NCI-H2081 (cell line): ENCODE measurements at regions not wholly inside any gene's neighbourhood (a gene's known extent, or its start where the extent isn't known, plus 50 kb on each side); places are given as distances from the start of the nearest gene placed in this dataset.

ENCODE experiments used
- DNase-seq, 2 experiments: peaks; one replicate each; lab custom pipeline; 2025; lab: John Stamatoyannopoulos, UW

- no peak for DNase-seq
These were observed 195.3 kb upstream of the PDE5A start for GRCh38 chr4:119823891-119824290.

GRCh38 chr4:119823045-119823444, 194.4 kb upstream of the PDE5A start:
- no peak for DNase-seq

GRCh38 chr4:119816473-119816872, 187.9 kb upstream of the PDE5A start:
- DNase-seq: no peak

GRCh38 chr4:119810001-119810400, 181.4 kb upstream of the PDE5A start:
- no peak for DNase-seq

- no peak for DNase-seq
These were observed 175.8 kb upstream of the PDE5A start for GRCh38 chr4:119804404-119804803.

- no peak for DNase-seq
These were observed 168.8 kb upstream of the PDE5A start for GRCh38 chr4:119797238-119797894.

- DNase-seq: no peak
These were observed 167.5 kb upstream of the PDE5A start for GRCh38 chr4:119795986-119796578.

- DNase-seq: no peak
These were observed 166.1 kb upstream of the PDE5A start for GRCh38 chr4:119794681-119795080.

- DNase-seq: no peak
These were observed 165.5 kb upstream of the PDE5A start for GRCh38 chr4:119794113-119794512.

GRCh38 chr4:119788349-119789266, 160.0 kb upstream of the PDE5A start:
- no peak for DNase-seq

GRCh38 chr4:119785963-119786362, 157.4 kb upstream of the PDE5A start:
- DNase-seq: no peak

- DNase-seq: no peak
These were observed 154.8 kb upstream of the PDE5A start for GRCh38 chr4:119783189-119783983.

GRCh38 chr4:119781044-119781443, 152.4 kb upstream of the PDE5A start:
- no peak for DNase-seq

- DNase-seq: no peak
These were observed 146.2 kb upstream of the PDE5A start for GRCh38 chr4:119774840-119775239.

- DNase-seq: no peak
These were observed 137.3 kb upstream of the PDE5A start for GRCh38 chr4:119765951-119766350.

- no peak for DNase-seq
These were observed 136.9 kb upstream of the PDE5A start for GRCh38 chr4:119765469-119765868.

GRCh38 chr4:119763386-119763785, 134.8 kb upstream of the PDE5A start:
- DNase-seq: no peak

GRCh38 chr4:119755599-119755998, 127.0 kb upstream of the PDE5A start:
- no peak for DNase-seq

GRCh38 chr4:119752936-119753335, 124.3 kb upstream of the PDE5A start:
- DNase-seq: no peak

GRCh38 chr4:119750771-119751170, 122.2 kb upstream of the PDE5A start:
- no peak for DNase-seq

GRCh38 chr4:119750048-119750447, 121.4 kb upstream of the PDE5A start:
- no peak for DNase-seq

GRCh38 chr4:119748853-119749252, 120.2 kb upstream of the PDE5A start:
- DNase-seq: no peak
